Activated B cell treated with CpG ODN at 0.5 μM for 24 hours (primary cell): ENCODE measurements at regions not wholly inside any gene's neighbourhood (a gene's known extent, or its start where the extent isn't known, plus 50 kb on each side); places are given as distances from the start of the nearest gene placed in this dataset.

ENCODE experiments used
- ATAC-seq: fragments of 200-7000 bp; cut with Tn5 transposase; one replicate; pipeline ENCODE4 v1.10.0; 2021; ENCODE audit warnings: low read depth, mild to moderate bottlenecking, moderate library complexity
- CTCF ChIA-PET: fragments of 350-600 bp; sonication (Branson Sonifier 250); formaldehyde crosslinking; loops from one replicate; lab custom pipeline; 2021; ENCODE audit warnings: antibody characterized with exemption; lab: Charles Lee
- POLR2A ChIA-PET: fragments of 350-600 bp; sonication (Branson Sonifier 250); formaldehyde crosslinking; loops from one replicate; lab custom pipeline; 2021; ENCODE audit warnings: antibody characterized with exemption; lab: Charles Lee
- DNase-seq: peaks from one replicate; pipeline ENCODE4 v3.0.0; 2022
- H3K27ac Mint-ChIP-seq: one replicate; pipeline ENCODE4 v1.8.0; 2020; ENCODE audit warnings: mixed read lengths
- H3K27me3 Mint-ChIP-seq: one replicate; pipeline ENCODE4 v1.8.0; 2021; ENCODE audit warnings: mixed read lengths
- H3K36me3 Mint-ChIP-seq: one replicate; pipeline ENCODE4 v1.8.0; 2021; ENCODE audit warnings: low read depth, mixed read lengths
- H3K4me1 Mint-ChIP-seq: one replicate; pipeline ENCODE4 v1.8.0; 2021; ENCODE audit warnings: mixed read lengths
- H3K4me3 Mint-ChIP-seq: one replicate; pipeline ENCODE4 v1.8.0; 2020; ENCODE audit warnings: mild to moderate bottlenecking, mixed read lengths
- H3K9me3 Mint-ChIP-seq: one replicate; pipeline ENCODE4 v1.8.0; 2020; ENCODE audit warnings: mixed read lengths
- intact Hi-C: fragments of 100-400 bp; cut with micrococcal nuclease; formaldehyde crosslinking; loops from one replicate; pipeline ENCODE4 v1.15.1; 2024
- TF ChIP-seq, protein P1 (sequence below): fragments of 200-600 bp; IDR thresholded peaks from one replicate; pipeline ENCODE4 v1.8.0; 2022; ENCODE audit warnings: antibody characterized with exemption, mild to moderate bottlenecking

DNA sequence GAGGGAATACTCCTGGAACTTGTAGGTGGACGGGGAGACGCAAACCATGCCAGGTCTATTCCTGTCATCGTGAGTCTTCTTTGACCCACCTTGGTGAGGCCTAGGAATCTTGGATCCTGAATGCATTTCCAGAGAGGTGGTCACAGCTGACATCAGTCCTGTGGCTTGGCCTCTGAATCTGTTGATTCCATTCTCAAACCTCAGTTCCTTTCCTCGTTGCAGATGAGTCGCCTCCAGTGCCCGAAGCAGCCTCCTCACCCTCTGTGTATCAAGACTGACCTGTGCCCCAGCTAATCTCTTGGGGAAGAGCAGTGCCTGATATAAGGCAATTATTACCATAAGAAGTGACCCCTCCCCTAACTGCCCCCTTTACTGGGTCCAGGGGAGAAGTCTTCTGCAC, 118.1 kb downstream of the SMIM20 start:
- POLR2A ChIA-PET: no interaction called here
- TF ChIP-seq, protein P1, sequence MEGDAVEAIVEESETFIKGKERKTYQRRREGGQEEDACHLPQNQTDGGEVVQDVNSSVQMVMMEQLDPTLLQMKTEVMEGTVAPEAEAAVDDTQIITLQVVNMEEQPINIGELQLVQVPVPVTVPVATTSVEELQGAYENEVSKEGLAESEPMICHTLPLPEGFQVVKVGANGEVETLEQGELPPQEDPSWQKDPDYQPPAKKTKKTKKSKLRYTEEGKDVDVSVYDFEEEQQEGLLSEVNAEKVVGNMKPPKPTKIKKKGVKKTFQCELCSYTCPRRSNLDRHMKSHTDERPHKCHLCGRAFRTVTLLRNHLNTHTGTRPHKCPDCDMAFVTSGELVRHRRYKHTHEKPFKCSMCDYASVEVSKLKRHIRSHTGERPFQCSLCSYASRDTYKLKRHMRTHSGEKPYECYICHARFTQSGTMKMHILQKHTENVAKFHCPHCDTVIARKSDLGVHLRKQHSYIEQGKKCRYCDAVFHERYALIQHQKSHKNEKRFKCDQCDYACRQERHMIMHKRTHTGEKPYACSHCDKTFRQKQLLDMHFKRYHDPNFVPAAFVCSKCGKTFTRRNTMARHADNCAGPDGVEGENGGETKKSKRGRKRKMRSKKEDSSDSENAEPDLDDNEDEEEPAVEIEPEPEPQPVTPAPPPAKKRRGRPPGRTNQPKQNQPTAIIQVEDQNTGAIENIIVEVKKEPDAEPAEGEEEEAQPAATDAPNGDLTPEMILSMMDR: no peak
- no peak for ATAC-seq
- no peak overlapping the region for H3K4me3 Mint-ChIP-seq
- no peak for DNase-seq
- no peaks in the 10 kb centered on the region for H3K36me3 Mint-ChIP-seq
- CTCF ChIA-PET: no interaction called here
- intact Hi-C loops: no loop called here
- no peaks in the 10 kb centered on the region for H3K9me3 Mint-ChIP-seq
- H3K27ac Mint-ChIP-seq: no peak overlapping the region
- H3K4me1 Mint-ChIP-seq: peaks cover 2% of the 10 kb centered on the region
- H3K27me3 Mint-ChIP-seq: peaks cover 7% of the 10 kb centered on the region

DNA sequence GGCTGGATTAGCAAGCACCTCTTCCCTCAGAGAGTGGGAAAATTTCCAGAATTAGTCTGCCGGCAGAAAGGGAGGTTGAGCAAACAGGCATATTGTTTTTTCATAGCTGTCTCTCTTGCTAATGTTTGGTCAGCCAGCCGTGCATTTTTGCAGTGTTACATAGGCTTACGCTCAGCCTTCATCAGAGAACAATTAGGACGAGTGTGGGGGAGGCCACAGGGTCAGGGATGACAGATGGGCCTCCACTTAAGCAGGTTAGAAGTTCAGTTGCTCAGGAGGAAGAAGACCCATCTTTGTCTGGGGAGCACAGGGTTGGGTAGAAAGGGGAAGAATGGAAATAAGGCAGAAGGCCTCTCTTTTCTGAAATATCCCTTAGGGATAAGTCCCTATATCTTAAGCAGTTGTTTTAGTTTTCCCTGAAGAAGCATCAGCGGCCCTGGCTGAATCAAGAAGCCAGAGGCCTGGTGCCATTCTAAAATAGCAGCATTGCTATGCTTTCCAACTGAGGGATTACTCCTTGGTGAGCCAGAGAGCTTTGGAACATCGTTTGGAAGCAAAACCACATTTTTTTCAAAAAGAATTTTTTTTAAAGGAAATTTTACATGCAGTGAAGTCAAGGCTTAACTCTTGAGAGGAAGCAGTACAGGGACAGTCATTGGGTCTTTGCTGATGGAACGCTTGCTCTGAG, 118.8 kb downstream of the SMIM20 start:
- H3K27ac Mint-ChIP-seq: no peak overlapping the region
- no peak for ATAC-seq
- peaks cover 2% of the 10 kb centered on the region for H3K4me1 Mint-ChIP-seq

DNA sequence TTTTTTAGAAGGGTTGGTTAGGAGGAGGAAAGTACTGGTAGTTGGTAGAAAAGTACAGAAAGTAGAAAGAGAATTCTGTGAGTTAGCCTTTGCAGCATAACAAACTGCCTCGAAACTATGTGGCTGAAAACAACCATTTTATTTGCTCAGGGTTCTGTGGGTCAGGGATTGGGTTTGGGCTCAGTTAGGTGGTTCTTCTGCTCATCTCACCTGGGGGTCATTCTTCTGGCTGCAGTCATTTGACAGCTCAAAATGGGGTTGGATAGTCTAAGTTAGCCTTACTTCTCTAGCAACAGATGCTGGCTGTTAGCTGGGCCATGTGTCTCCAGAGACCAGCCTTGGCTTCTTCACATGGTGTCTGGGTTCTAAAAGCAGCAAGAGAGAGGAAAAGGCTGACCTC, 119.4 kb downstream of the SMIM20 start:
- H3K27ac Mint-ChIP-seq: no peak overlapping the region

More for the DNA sequence above, 118.8 kb downstream of the SMIM20 start:
- DNase-seq: no peak
- POLR2A ChIA-PET: no interaction called here
- no peak overlapping the region for H3K4me3 Mint-ChIP-seq
- intact Hi-C loops: no loop called here
- peaks cover 11% of the 10 kb centered on the region for H3K27me3 Mint-ChIP-seq
- no peaks in the 10 kb centered on the region for H3K36me3 Mint-ChIP-seq
- CTCF ChIA-PET: no interaction called here
- no peaks in the 10 kb centered on the region for H3K9me3 Mint-ChIP-seq
- TF ChIP-seq, protein P1: no peak

DNA sequence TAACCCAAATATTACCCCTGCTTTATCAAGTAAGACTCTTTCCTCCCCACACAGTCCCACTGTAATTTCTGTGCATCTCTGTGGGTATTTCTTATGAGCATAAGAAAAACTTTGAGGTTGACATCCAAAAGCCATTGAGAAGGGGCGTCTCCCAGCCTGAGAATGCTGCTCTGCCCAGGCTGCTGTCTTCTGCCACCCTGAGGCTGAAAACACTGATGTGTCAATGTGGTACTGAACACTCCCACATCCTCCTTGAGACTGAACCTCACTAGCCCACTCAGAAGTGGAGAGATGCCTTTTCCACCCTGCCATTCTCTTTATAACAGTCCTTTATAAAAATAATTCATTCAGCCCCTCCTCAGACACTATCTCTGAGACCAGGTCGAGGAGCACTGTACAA, 120.8 kb downstream of the SMIM20 start:
- DNase-seq: no peak

More for the DNA sequence above, 119.4 kb downstream of the SMIM20 start:
- peaks cover 2% of the 10 kb centered on the region for H3K4me1 Mint-ChIP-seq
- POLR2A ChIA-PET: no interaction called here
- intact Hi-C loops: no loop called here
- TF ChIP-seq, protein P1: no peak
- H3K36me3 Mint-ChIP-seq: no peaks in the 10 kb centered on the region
- DNase-seq (no peak), ATAC-seq (no peak)
- no peaks in the 10 kb centered on the region for H3K9me3 Mint-ChIP-seq
- H3K27me3 Mint-ChIP-seq: peaks cover 12% of the 10 kb centered on the region
- H3K4me3 Mint-ChIP-seq: no peak overlapping the region
- CTCF ChIA-PET: no interaction called here

DNA sequence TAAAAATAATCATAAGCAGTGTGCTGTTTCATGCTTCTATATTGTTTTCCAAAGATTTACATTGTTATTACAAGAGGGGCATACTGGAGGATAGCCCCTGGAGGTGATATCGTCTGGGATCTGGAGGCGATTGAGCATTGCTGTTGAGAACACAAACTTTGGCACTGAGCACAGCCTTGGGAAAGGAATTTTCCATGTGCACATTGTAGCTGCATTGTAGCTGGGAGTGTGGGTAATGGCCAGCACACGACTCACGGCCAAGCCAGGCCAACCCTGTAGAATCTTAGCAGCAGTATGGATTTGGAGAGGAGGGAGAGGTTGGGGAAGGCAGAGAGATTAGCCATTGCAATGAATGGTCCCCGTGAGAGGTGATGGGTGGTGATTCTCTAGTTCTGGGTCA, 121.9 kb downstream of the SMIM20 start:
- no peak for DNase-seq
- TF ChIP-seq, protein P1: no peak
- Mint-ChIP-seq H3K9me3 (no peaks in the 10 kb centered on the region), H3K4me3 (no peak overlapping the region), H3K36me3 (no peaks in the 10 kb centered on the region), H3K27ac (no peak overlapping the region), H3K4me1 (peaks cover 2% of the 10 kb centered on the region), H3K27me3 (peaks cover 9% of the 10 kb centered on the region)
- ChIA-PET CTCF (no interaction called here), POLR2A (no interaction called here)
- ATAC-seq: no peak
- intact Hi-C loops: no loop called here

More for the DNA sequence above, 120.8 kb downstream of the SMIM20 start:
- TF ChIP-seq, protein P1: no peak
- ChIA-PET CTCF (no interaction called here), POLR2A (no interaction called here)
- no peaks in the 10 kb centered on the region for H3K36me3 Mint-ChIP-seq
- peaks cover 14% of the 10 kb centered on the region for H3K27me3 Mint-ChIP-seq
- H3K27ac Mint-ChIP-seq: no peak overlapping the region
- no peaks in the 10 kb centered on the region for H3K9me3 Mint-ChIP-seq
- no peak overlapping the region for H3K4me3 Mint-ChIP-seq
- no peaks in the 10 kb centered on the region for H3K4me1 Mint-ChIP-seq
- intact Hi-C loops: no loop called here
- ATAC-seq: no peak
